ENCODE measurements at regions not wholly inside any gene's neighbourhood (a gene's known extent, or its start where the extent isn't known, plus 50 kb on each side); places are given as distances from the start of the nearest gene placed in this dataset.

DNA sequence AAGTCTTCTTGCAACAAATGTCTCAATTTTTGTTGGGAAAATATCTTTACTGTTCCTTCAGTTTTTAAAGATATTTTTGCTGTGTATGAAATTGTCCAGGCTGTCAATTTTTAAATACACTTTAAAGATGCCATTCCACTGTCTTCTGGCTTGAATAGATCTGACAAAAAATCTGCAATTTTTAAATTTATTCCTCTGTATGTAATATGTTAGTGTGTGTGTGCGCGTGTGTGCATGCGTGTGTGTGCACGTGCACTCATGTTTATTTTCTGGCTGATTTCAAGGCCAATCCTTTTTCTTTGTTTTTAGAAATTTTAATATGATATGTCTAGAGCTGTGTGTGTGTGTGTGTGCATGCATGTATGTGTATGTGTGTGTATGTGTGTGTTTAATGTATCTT is 263.2 kb upstream of the SESN3 start:
- H3K9ac ChIP-seq (ENCODE audit: extremely low read depth, insufficient read length, low read length) = no peak overlapping the region
- H2AK5ac ChIP-seq (ENCODE audit: insufficient read length, low read length) = no peak overlapping the region
- Mint-ChIP-seq H3K36me3 (ENCODE audit: insufficient read depth in 1 of 3, low read depth in 3 of 3) (peaks cover 0 to 2% (median 0%) of the 10 kb centered on the region in 3 experiments; a peak in 3 of 7 replicates), H3K4me1 (peaks cover 6% of the 10 kb centered on the region in 2 experiments), H3K27me3 (ENCODE audit: low read depth) (no peaks in the 10 kb centered on the region), H3K27ac (no peak overlapping the region), H3K9me3 (peaks cover 4% of the 10 kb centered on the region in 2 experiments; a peak in 2 of 5 replicates), H3K4me3 (no peak overlapping the region)
- no peak overlapping the region for H3K23ac ChIP-seq (ENCODE audit: insufficient read length, low read depth, low read length)
- no peak overlapping the region for H2AFZ ChIP-seq (ENCODE audit: low read length)
- no peak overlapping the region for H2BK5ac ChIP-seq (ENCODE audit: insufficient read length, low read length)
- no peaks in the 10 kb centered on the region for H3K79me2 ChIP-seq (ENCODE audit: insufficient read depth, low read length)
- no peaks in the 10 kb centered on the region for H3K79me1 ChIP-seq (ENCODE audit: insufficient read depth, low read depth, low read length, poor library complexity, severe bottlenecking)
- DNase-seq = no peak
- no peak overlapping the region for H3K18ac ChIP-seq (ENCODE audit: insufficient read length, low read depth, low read length)
- no peak overlapping the region for H3K56ac ChIP-seq (ENCODE audit: insufficient read length, low read depth, low read length)
- no peaks in the 10 kb centered on the region for H3K23me2 ChIP-seq (ENCODE audit: insufficient read length, low read depth, low read length, poor library complexity, severe bottlenecking)
- no peak overlapping the region for H2BK20ac ChIP-seq (ENCODE audit: low read depth, low read length, poor library complexity, severe bottlenecking)
- H3K4me2 ChIP-seq (ENCODE audit: insufficient read depth, insufficient read length, low read length) = no peak overlapping the region
- no peaks in the 10 kb centered on the region for H3K9me3 ChIP-seq (ENCODE audit: control insufficient read depth, low read depth, low read length)
- TF ChIP-seq CTCF (conservative IDR thresholded peaks at IDR 0.05) = no peak
- H2BK120ac ChIP-seq (ENCODE audit: low read depth, low read length, poor library complexity, severe bottlenecking) = no peak overlapping the region
- H3K4ac ChIP-seq (ENCODE audit: low read depth, low read length) = no peak overlapping the region
- H4K20me1 ChIP-seq (ENCODE audit: control insufficient read depth, insufficient read depth, insufficient read length) = no peaks in the 10 kb centered on the region
- H3K4me1 ChIP-seq (ENCODE audit: insufficient read depth, low read length) = peaks cover 4% of the 10 kb centered on the region; the same call in 1 of the 2 replicates
- no CpG with 5 or more reads among the region's 4 CpGs for WGBS (ENCODE audit: extremely low coverage, insufficient read length, low lambda C conversion rate)
- no peak overlapping the region for H3K27ac ChIP-seq (ENCODE audit: insufficient read length, low read depth, low read length)
- H4K8ac ChIP-seq (replicated peaks; ENCODE audit: insufficient read length, low read depth, low read length) = no peak overlapping the region
- H4K5ac ChIP-seq (ENCODE audit: insufficient read length, low read depth, low read length) = no peak overlapping the region
- no peaks in the 10 kb centered on the region for H3K27me3 ChIP-seq (ENCODE audit: insufficient read depth, low read length)
- no peak overlapping the region for H3K14ac ChIP-seq (ENCODE audit: insufficient read depth, low read length)
- H4K91ac ChIP-seq (ENCODE audit: insufficient read length, low read depth, low read length) = no peak overlapping the region
- no peak overlapping the region for H2BK12ac ChIP-seq (ENCODE audit: insufficient read length, low read depth, low read length)
- no peak overlapping the region for H2BK15ac ChIP-seq (ENCODE audit: low read depth, low read length)
- H3T11ph ChIP-seq (ENCODE audit: low read length) = no peak overlapping the region
